ENCODE measurements at regions not wholly inside any gene's neighbourhood (a gene's known extent, or its start where the extent isn't known, plus 50 kb on each side); places are given as distances from the start of the nearest gene placed in this dataset.

DNA sequence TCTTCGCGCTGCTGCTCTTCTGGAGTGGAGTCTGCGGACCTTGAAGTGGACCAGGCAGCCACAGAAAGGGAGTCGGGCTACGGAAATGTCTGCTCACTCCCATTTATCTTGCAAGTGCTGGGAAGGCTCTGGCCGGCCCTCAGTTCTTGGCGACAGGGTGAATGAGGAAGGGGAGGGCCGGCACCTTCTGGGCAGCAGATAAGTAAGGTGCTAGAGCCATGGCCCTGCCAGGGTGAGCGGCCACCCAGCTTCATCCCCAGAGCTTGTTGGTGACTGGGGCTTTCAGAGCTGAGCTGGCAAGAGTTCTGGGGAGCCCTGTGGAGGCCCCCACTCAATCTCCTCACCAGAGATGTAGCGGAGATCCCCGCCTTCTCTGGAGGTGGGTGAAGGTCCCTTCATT, 103.5 kb downstream of the ASB7 start:
- Histone ChIP-seq H3K27me3 (peaks cover 0 to 4% (median 0%) of the 10 kb centered on the region in 9 donors), H3K4me1 (peaks cover 0 to 4% (median 0%) of the 10 kb centered on the region in 12 donors), H3K9me3 (no peaks in the 10 kb centered on the region), H3K4me3 (no peak overlapping the region), H3K27ac (no peak overlapping the region), H3K36me3 (no peaks in the 10 kb centered on the region)
- intact Hi-C loops (cut with DNase I), result no loop called here
- DNase-seq (no peak), ATAC-seq (no peak)
- 83 to 89% (median 86%) methylated on average over 9 to 11 of the region's 11 CpGs for WGBS, 4 donors
- TF ChIP-seq, protein P1, sequence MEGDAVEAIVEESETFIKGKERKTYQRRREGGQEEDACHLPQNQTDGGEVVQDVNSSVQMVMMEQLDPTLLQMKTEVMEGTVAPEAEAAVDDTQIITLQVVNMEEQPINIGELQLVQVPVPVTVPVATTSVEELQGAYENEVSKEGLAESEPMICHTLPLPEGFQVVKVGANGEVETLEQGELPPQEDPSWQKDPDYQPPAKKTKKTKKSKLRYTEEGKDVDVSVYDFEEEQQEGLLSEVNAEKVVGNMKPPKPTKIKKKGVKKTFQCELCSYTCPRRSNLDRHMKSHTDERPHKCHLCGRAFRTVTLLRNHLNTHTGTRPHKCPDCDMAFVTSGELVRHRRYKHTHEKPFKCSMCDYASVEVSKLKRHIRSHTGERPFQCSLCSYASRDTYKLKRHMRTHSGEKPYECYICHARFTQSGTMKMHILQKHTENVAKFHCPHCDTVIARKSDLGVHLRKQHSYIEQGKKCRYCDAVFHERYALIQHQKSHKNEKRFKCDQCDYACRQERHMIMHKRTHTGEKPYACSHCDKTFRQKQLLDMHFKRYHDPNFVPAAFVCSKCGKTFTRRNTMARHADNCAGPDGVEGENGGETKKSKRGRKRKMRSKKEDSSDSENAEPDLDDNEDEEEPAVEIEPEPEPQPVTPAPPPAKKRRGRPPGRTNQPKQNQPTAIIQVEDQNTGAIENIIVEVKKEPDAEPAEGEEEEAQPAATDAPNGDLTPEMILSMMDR (IDR thresholded peaks at IDR 0.05), result no peak
- no peak for TF ChIP-seq POLR2A (IDR thresholded peaks at IDR 0.05)

DNA sequence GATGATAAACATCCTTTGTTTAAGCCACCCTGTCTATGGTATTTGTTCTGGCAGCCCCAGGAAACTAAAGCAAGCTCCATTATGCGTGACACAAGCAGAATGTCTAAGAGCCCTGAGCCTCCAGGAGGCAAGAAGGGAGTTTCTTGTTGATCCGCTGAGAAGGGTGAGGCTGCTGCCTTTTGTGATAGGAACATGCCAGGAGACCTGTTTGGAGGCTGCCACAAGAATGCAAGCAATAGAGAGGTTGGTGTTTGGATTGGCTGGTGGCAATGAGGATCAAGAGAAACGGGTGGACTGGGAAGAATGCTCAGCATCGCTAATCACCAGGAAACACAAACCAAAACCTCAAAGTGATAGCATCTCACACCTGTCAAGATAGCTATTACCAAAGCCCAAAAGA, 104.8 kb downstream of the ASB7 start:
- H3K27me3 ChIP-seq, result no peaks in the 10 kb centered on the region
- no peaks in the 10 kb centered on the region for H3K36me3 ChIP-seq
- WGBS, 4 donors, result 57 to 84% (median 70%) methylated on average over 4 of the region's 4 CpGs
- no peak for ATAC-seq
- no peak overlapping the region for H3K27ac ChIP-seq
- no peak for DNase-seq
- no peaks in the 10 kb centered on the region for H3K9me3 ChIP-seq
- no peak for TF ChIP-seq POLR2A (IDR thresholded peaks at IDR 0.05)
- TF ChIP-seq, protein P1 (IDR thresholded peaks at IDR 0.05), result no peak
- no peak overlapping the region for H3K4me3 ChIP-seq
- peaks cover 0 to 18% (median 6%) of the 10 kb centered on the region in 12 donors for H3K4me1 ChIP-seq
- intact Hi-C loops (cut with DNase I), result no loop called here

DNA sequence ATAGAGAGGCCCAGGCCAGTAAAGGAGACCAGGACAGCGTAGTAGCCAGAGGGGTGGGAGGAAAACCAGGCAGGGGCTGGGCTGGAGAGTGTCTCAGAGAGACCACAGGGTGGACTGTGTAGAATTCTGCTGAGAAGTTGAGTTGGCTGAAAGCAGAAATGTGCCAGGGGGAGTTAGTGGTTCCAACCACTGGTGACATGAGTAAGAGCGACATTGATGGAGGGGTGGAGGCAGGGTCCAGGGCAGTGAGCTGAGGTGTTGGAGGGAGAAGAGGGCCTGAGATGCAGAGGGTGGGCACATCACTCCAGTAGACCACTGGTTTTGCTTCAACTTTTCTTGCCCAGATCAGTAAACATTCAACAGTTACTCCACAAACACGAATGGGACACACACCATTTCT, 106.5 kb downstream of the ASB7 start:
- Histone ChIP-seq H3K27me3 (no peaks in the 10 kb centered on the region), H3K36me3 (no peaks in the 10 kb centered on the region), H3K4me1 (peaks cover 0 to 32% (median 16%) of the 10 kb centered on the region in 12 donors), H3K27ac (no peak overlapping the region), H3K4me3 (no peak overlapping the region), H3K9me3 (no peaks in the 10 kb centered on the region)
- intact Hi-C loops (cut with DNase I), result no loop called here
- WGBS, 4 donors, result 78 to 88% (median 86%) methylated on average over 3 of the region's 3 CpGs
- TF ChIP-seq POLR2A (IDR thresholded peaks at IDR 0.05), result no peak
- TF ChIP-seq, protein P1 (IDR thresholded peaks at IDR 0.05), result no peak
- peak in 1 of 5 donors; percentile 10 for DNase-seq
- no peak for ATAC-seq

DNA sequence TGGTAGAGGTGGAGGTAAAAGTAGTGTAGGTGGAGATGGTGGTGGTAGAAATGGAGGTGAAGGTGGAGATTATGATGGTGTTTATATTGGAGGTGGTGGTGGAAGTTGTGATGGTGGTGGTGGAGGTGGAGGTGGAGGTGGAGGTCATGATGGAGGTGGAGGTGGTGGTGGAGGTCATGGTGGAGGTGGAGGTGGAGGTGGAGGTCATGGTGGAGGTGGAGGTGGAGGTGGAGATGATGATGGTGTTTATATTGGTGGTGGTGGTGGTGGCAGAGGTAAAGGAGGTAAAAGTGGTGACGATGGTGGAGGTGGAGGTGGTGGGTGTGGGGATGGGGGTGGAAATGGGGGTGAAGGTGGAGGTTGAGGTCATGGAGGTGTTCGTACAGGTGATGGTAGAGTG, 107.8 kb downstream of the ASB7 start:
- no peaks in the 10 kb centered on the region for H3K27me3 ChIP-seq
- 47 to 49% (median 48%) methylated on average over 2 of the region's 2 CpGs for WGBS, 4 donors
- TF ChIP-seq, protein P1 (IDR thresholded peaks at IDR 0.05), result no peak
- TF ChIP-seq POLR2A (IDR thresholded peaks at IDR 0.05), result no peak
- DNase-seq (peak in 1 of 5 donors; percentile 7), ATAC-seq (no peak)
- H3K4me3 ChIP-seq, result no peak overlapping the region
- H3K36me3 ChIP-seq, result no peaks in the 10 kb centered on the region
- H3K4me1 ChIP-seq, result peaks cover 0 to 43% (median 16%) of the 10 kb centered on the region in 12 donors
- H3K27ac ChIP-seq, result no peak overlapping the region
- H3K9me3 ChIP-seq, result no peaks in the 10 kb centered on the region
- intact Hi-C loops (cut with DNase I), result loop anchor here in 2 of 10 donors (5.0 to 10.0 kb wide), 2 partner anchors 48 to 155 kb away; no protein-coding TSS in a partner anchor
